ENCODE measurements at regions not wholly inside any gene's neighbourhood (a gene's known extent, or its start where the extent isn't known, plus 50 kb on each side); places are given as distances from the start of the nearest gene placed in this dataset.
"Not testable (repeated sequence)": the region's sequence is repeated elsewhere in the genome, so short reads cannot be mapped to it uniquely, and the experiment has no call there.

GRCh38 chr7:34438436-34438835 lies 219.6 kb upstream of the NPSR1 start:
- no peak overlapping the region for H3K4me3 Mint-ChIP-seq
- peaks cover 7% of the 10 kb centered on the region for H3K9me3 Mint-ChIP-seq
- H3K27ac Mint-ChIP-seq: no peak overlapping the region
- no peaks in the 10 kb centered on the region for H3K36me3 Mint-ChIP-seq
- no peak for ATAC-seq
- H3K4me1 Mint-ChIP-seq: no peaks in the 10 kb centered on the region
- H3K27me3 Mint-ChIP-seq: no peaks in the 10 kb centered on the region

GRCh38 chr7:34445653-34446052 lies 212.4 kb upstream of the NPSR1 start:
- Mint-ChIP-seq H3K9me3 (peaks cover 16% of the 10 kb centered on the region), H3K4me1 (no peaks in the 10 kb centered on the region), H3K36me3 (no peaks in the 10 kb centered on the region), H3K27me3 (no peaks in the 10 kb centered on the region), H3K4me3 (no peak overlapping the region), H3K27ac (no peak overlapping the region)
- ATAC-seq: no peak

- ATAC-seq, H3K27me3 Mint-ChIP-seq, H3K36me3 Mint-ChIP-seq, H3K4me3 Mint-ChIP-seq, H3K4me1 Mint-ChIP-seq, H3K27ac Mint-ChIP-seq: not testable (repeated sequence)
- H3K9me3 Mint-ChIP-seq: peaks cover 16% of the 10 kb centered on the region
Measured at GRCh38 chr7:34448531-34448930, 209.5 kb upstream of the NPSR1 start.

GRCh38 chr7:34449765-34450164 lies 208.3 kb upstream of the NPSR1 start:
- ATAC-seq: no peak
- H3K9me3 Mint-ChIP-seq: peaks cover 14% of the 10 kb centered on the region
- H3K4me1 Mint-ChIP-seq: no peaks in the 10 kb centered on the region
- no peak overlapping the region for H3K4me3 Mint-ChIP-seq
- H3K27ac Mint-ChIP-seq: no peak overlapping the region
- no peaks in the 10 kb centered on the region for H3K27me3 Mint-ChIP-seq
- no peaks in the 10 kb centered on the region for H3K36me3 Mint-ChIP-seq

GRCh38 chr7:34451183-34451582 lies 206.8 kb upstream of the NPSR1 start:
- Mint-ChIP-seq H3K4me3 (no peak overlapping the region), H3K9me3 (peaks cover 6% of the 10 kb centered on the region), H3K27ac (no peak overlapping the region), H3K4me1 (no peaks in the 10 kb centered on the region), H3K27me3 (no peaks in the 10 kb centered on the region), H3K36me3 (no peaks in the 10 kb centered on the region)
- ATAC-seq: no peak

GRCh38 chr7:34451923-34452322 lies 206.1 kb upstream of the NPSR1 start:
- Mint-ChIP-seq H3K4me1 (no peaks in the 10 kb centered on the region), H3K9me3 (peaks cover 2% of the 10 kb centered on the region), H3K27me3 (no peaks in the 10 kb centered on the region), H3K36me3 (no peaks in the 10 kb centered on the region), H3K27ac (no peak overlapping the region), H3K4me3 (no peak overlapping the region)
- ATAC-seq: no peak

GRCh38 chr7:34452363-34452762 lies 205.7 kb upstream of the NPSR1 start:
- no peak for ATAC-seq
- H3K4me1 Mint-ChIP-seq: no peaks in the 10 kb centered on the region
- no peaks in the 10 kb centered on the region for H3K27me3 Mint-ChIP-seq
- H3K36me3 Mint-ChIP-seq: no peaks in the 10 kb centered on the region
- no peak overlapping the region for H3K4me3 Mint-ChIP-seq
- H3K9me3 Mint-ChIP-seq: peaks cover 2% of the 10 kb centered on the region
- no peak overlapping the region for H3K27ac Mint-ChIP-seq

- no peak for ATAC-seq
- Mint-ChIP-seq H3K4me3 (no peak overlapping the region), H3K36me3 (no peaks in the 10 kb centered on the region), H3K27ac (no peak overlapping the region), H3K27me3 (no peaks in the 10 kb centered on the region), H3K4me1 (no peaks in the 10 kb centered on the region), H3K9me3 (peaks cover 2% of the 10 kb centered on the region)
Measured at GRCh38 chr7:34453150-34453549, 204.9 kb upstream of the NPSR1 start.

- Mint-ChIP-seq H3K4me1 (no peaks in the 10 kb centered on the region), H3K36me3 (no peaks in the 10 kb centered on the region), H3K9me3 (peaks cover 4% of the 10 kb centered on the region), H3K27me3 (no peaks in the 10 kb centered on the region), H3K27ac (no peak overlapping the region), H3K4me3 (no peak overlapping the region)
- ATAC-seq: no peak
Measured at GRCh38 chr7:34454381-34454780, 203.6 kb upstream of the NPSR1 start.

GRCh38 chr7:34457329-34457728 lies 200.7 kb upstream of the NPSR1 start:
- Mint-ChIP-seq H3K9me3 (peaks cover 13% of the 10 kb centered on the region), H3K4me1 (no peaks in the 10 kb centered on the region), H3K27me3 (no peaks in the 10 kb centered on the region), H3K36me3 (no peaks in the 10 kb centered on the region), H3K27ac (no peak overlapping the region), H3K4me3 (no peak overlapping the region)
- ATAC-seq: no peak

- Mint-ChIP-seq H3K27ac (no peak overlapping the region), H3K27me3 (no peaks in the 10 kb centered on the region), H3K4me3 (no peak overlapping the region), H3K36me3 (no peaks in the 10 kb centered on the region), H3K4me1 (no peaks in the 10 kb centered on the region), H3K9me3 (peaks cover 20% of the 10 kb centered on the region)
- no peak for ATAC-seq
Measured at GRCh38 chr7:34463830-34464229, 194.2 kb upstream of the NPSR1 start.

GRCh38 chr7:34471844-34472243 lies 186.2 kb upstream of the NPSR1 start:
- no peak overlapping the region for H3K27ac Mint-ChIP-seq
- peaks cover 19% of the 10 kb centered on the region for H3K9me3 Mint-ChIP-seq
- H3K36me3 Mint-ChIP-seq: no peaks in the 10 kb centered on the region
- H3K4me1 Mint-ChIP-seq: no peaks in the 10 kb centered on the region
- no peak for ATAC-seq
- no peaks in the 10 kb centered on the region for H3K27me3 Mint-ChIP-seq
- no peak overlapping the region for H3K4me3 Mint-ChIP-seq

GRCh38 chr7:34486371-34486770 lies 171.6 kb upstream of the NPSR1 start:
- Mint-ChIP-seq H3K27ac (no peak overlapping the region), H3K36me3 (no peaks in the 10 kb centered on the region), H3K4me3 (no peak overlapping the region), H3K4me1 (no peaks in the 10 kb centered on the region), H3K27me3 (no peaks in the 10 kb centered on the region), H3K9me3 (peaks cover 8% of the 10 kb centered on the region)
- ATAC-seq: no peak

- no peaks in the 10 kb centered on the region for H3K4me1 Mint-ChIP-seq
- H3K27ac Mint-ChIP-seq: no peak overlapping the region
- H3K4me3 Mint-ChIP-seq: no peak overlapping the region
- peaks cover 8% of the 10 kb centered on the region for H3K9me3 Mint-ChIP-seq
- no peak for ATAC-seq
- no peaks in the 10 kb centered on the region for H3K27me3 Mint-ChIP-seq
- H3K36me3 Mint-ChIP-seq: no peaks in the 10 kb centered on the region
Measured at GRCh38 chr7:34487391-34488115, 170.5 kb upstream of the NPSR1 start.

- Mint-ChIP-seq H3K27ac (no peak overlapping the region), H3K4me3 (no peak overlapping the region), H3K27me3 (no peaks in the 10 kb centered on the region), H3K9me3 (peaks cover 17% of the 10 kb centered on the region), H3K36me3 (no peaks in the 10 kb centered on the region), H3K4me1 (no peaks in the 10 kb centered on the region)
- no peak for ATAC-seq
Measured at GRCh38 chr7:34488766-34489165, 169.3 kb upstream of the NPSR1 start.

GRCh38 chr7:34491899-34492298 lies 166.1 kb upstream of the NPSR1 start:
- Mint-ChIP-seq H3K27ac (no peak overlapping the region), H3K4me1 (no peaks in the 10 kb centered on the region), H3K36me3 (no peaks in the 10 kb centered on the region), H3K9me3 (peaks cover 18% of the 10 kb centered on the region), H3K27me3 (no peaks in the 10 kb centered on the region), H3K4me3 (no peak overlapping the region)
- no peak for ATAC-seq

GRCh38 chr7:34493752-34494151 lies 164.3 kb upstream of the NPSR1 start:
- H3K4me1 Mint-ChIP-seq: no peaks in the 10 kb centered on the region
- H3K27ac Mint-ChIP-seq: no peak overlapping the region
- peaks cover 18% of the 10 kb centered on the region for H3K9me3 Mint-ChIP-seq
- H3K36me3 Mint-ChIP-seq: no peaks in the 10 kb centered on the region
- no peak for ATAC-seq
- H3K27me3 Mint-ChIP-seq: no peaks in the 10 kb centered on the region
- no peak overlapping the region for H3K4me3 Mint-ChIP-seq
